NOMO-1 treated with dmso at 0.1 percent for 144 hours (cell line): ENCODE measurements at regions not wholly inside any gene's neighbourhood (a gene's known extent, or its start where the extent isn't known, plus 50 kb on each side); places are given as distances from the start of the nearest gene placed in this dataset.
"Not testable (repeated sequence)": the region's sequence is repeated elsewhere in the genome, so short reads cannot be mapped to it uniquely, and the experiment has no call there.

Source experiments
- DNase-seq: peaks from one replicate; lab custom pipeline; 2025; ENCODE audit not compliant: unreplicated experiment; lab: John Stamatoyannopoulos, UW

DNA sequence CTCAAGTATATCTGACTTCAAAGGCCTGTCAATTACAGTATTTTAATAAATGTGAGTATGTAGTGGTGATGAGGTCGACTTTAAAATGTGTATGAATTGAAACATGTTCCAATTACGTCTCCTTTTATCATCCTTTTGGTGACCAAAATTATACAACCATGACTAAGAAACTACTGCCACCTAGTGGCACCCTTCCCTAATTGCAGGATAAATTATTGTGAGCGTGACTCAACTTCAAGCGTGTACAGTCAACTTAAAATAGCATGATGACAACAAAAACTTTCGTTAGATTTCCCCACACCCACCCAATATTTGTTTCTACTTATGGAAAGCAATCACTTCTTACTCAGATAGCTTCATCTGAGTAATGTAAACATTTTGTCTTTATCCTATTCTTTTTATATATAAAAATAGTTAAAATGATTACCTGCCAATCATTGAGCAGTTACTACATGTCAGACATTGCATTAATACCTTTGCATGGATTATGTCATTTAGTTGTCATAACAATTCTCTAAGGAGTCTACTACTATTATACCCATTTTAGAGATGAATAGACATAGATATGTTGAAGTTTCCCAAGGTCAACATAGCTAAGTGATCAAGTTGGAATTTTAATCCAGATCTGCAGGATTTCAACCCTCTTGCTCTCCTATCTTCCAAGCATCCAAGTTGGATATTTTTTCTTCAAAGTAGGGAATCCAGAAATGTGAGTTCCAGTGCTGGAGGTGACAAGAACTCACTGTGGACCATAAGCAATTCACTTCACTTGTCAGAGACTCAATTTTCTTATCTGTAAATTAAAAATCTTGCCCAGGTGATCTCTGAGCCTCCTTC is 106.0 kb downstream of the MEX3B start:
- DNase-seq, result no peak

DNA sequence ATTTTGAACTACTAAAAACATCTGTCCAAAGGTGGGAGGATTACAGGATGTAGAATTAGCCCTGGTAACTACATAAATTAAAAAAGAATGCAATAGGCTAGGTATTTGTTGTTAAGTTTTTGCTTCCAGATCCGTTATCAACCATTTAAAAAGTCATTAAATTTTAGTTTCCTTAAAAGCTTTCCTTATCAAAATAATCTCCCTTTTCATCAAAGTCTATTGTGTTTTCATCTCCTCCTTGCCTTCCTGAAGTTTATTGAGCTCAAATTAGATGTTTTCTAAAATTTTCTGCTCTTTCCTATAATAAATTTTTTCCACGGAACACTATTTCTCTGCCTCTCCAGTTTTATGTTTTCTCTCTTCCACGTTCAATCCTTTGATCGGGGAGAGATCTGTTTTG is 108.6 kb downstream of the MEX3B start:
- no peak for DNase-seq

DNA sequence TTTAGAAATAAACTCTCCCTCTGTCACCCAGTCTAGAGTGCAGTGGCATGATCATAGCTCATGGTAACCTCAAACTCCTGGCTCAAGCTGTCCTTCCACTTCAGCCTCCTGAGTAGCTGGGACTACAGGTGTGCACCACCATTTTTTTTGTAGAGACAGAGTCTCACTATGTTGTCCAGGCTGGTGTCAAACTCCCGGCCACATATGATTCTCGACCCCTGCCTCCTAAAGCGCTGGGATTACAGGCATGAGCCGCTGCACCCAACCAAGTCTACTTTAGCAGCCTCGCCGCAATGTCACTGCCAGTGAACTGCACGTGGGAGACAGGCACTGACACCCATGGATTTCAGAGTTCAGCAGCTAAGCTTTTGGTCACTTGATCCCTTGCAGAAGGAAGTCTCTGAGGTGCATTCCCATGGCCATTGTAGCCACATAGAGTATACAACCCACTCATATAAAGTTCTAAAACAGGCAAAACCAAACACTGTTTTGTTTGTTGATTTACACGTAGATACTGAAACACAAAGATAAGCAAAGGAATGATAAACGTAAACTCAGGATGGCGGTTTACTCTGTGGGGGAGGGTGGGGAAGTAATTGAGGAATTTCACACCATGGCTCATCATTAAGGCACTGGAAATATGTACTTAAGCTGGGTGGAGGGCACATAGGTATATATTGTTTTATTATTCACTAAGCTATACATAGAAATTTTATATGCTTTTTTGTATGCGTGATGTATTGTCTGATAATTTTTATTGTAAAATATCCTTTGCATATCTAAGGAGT is 115.0 kb downstream of the MEX3B start:
- no peak for DNase-seq

DNA sequence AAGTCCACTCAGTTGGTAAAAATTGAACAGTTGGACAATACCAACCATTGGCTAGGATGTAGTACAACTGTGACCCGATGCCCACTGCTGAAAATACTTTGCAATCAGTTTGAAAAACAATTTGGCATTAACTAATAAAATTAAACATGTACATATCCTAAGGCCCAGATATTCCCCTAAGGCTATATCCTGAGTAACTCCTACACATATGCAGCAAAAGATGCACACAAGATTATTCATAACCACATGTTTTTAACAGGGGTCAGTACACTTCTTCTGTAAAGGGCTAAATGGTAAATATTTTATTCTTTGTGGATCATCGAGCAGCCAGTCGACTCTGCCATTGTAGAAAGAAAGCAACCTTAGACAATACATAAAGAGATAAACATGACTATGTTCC is 116.3 kb downstream of the MEX3B start:
- no peak for DNase-seq

DNA sequence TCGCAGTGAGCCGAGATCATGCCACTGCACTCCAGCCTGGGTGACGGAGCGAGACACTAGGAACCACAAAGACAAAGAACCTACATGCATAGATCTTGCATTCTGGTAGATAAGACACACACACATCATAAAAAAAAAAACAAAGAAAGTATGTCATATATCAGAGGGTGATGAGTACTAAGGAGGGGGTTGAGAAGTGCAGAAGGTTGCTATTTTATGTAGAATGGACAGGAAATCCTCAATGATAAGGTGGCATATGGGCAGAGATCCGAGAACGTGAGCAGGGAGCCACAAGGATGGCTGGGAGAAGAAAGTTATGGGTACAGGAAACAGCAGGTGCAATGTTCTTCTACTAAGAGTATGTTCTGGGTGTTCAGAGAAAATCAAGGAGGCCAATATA is 118.8 kb downstream of the MEX3B start:
- no peak for DNase-seq

DNA sequence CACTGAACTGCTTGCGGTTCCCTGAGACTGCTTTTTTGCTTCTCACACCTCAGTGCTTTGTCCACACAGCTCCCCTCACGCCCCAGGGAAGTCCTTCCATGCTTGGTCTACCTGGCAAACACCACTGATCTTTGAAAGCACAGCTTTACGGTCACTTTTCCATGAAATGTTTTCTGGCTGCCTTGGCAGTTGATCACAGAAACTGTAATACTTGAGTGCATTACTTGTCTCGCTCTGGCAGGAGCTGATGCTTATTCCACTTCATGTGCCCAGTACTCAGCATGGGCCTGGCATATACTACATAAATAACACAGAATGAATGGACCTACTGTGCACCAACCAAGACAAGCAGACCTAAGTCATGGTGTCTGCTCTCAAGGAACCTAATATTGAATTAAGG is 121.1 kb downstream of the MEX3B start:
- no peak for DNase-seq

DNA sequence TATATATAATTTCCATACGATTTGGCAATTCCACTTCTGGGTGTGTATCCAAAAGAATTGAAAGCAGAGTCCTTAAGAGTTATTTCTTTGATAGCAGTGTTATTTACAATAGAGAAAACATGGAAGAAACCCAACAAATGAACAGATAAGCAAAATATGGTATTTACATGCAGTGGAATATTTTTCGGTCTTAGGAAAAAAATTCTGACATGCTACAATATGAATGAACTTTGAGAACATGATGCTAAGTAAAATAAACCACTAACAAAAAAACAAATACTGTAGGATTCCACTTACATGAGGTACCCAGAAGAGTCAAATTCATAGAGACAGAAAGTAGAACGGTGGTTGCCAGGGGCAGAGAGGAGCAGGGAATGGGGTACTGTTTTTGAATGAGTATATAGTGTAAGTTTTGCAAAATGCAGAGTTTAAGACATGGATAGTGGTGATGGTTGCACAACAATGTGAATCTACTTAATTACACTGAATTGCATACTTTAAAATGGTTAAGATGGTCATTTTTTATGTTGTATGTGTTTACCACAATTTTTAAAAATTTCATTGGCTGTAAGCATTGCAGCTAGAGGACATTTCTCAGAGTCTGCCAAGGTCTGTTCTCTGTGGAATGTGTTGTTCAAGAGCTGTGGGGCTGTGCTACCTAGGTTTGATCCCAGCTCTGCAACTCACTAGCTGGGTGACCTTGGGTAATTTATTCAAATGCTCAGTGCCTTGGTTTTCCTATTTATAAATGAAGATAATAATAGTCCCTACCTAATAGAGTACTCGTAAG is 122.1 kb downstream of the MEX3B start:
- no peak for DNase-seq

DNA sequence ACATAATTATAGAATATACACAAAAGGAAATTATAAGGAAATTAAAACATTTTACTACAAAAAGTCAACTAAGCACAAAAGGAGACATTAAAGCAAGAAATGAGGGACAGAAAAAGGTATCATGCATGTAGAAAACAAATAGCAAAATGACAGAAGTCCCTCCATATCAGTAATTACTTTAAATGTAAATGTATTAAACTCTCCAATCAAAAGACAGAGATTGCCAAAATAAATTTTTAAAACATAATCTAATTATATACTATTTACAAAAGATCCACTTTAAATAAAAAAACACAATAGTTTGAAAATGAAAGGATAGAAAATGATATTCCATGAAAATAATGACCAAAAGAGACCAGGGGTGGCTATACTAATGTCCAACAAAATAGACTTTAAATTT is 123.7 kb downstream of the MEX3B start:
- DNase-seq, result no peak

DNA sequence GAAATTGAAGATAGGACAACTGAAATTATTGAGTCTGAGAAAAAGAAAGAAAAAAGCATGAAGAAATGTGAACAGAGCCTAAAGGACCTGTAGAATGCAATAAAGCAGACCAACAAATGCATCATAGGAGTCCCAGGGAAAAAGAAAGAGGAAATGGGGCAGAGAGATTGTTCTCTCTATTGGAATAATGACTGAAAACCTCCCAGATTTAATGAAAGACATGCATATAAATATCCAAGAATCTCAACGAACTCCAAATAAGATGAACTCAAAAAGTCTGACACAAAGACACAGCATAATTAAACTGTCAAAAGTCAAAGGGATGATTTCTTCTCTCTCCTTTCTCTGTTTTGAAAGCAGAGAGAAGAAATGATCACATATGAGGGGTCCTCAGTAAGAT is 124.7 kb downstream of the MEX3B start:
- DNase-seq, result no peak

DNA sequence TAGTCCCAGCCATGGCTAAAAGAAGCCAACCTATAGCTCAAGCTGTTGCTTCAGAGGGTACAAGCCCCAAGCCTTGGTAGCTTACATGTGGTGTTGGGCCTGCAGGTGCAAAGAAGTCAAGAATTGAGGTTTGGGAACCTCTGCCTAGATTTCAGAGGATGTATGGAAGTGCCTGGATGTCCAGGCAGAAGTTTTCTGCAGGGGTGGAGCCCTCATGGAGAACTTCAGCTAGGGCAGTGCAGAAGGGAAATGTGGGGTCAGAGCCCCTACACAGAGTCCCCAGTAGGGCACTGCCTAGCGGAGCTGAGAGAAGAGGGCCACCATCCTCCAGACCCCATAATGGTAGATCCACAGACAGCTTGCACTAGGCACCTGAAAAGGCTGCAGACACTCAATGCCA is 127.1 kb downstream of the MEX3B start:
- not testable (repeated sequence) for DNase-seq

DNA sequence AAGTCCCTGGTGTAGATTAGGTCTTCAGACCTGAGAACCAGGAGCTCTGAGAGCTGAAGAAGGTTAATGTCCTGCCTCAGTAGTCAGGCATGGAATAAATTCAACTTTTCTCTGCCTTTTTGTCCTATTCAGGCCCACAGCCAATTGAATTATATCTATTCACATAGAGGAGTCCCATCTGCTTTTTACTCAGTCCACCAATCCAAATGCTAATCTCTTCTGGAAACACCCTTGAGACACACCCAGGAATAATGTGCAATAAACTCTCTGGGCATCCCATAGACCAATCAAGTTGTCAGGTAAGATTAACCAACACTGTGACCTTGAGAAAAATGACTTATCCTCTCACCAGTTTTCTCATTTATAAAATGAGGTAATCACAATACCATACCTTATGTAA is 129.4 kb downstream of the MEX3B start:
- no peak for DNase-seq

DNA sequence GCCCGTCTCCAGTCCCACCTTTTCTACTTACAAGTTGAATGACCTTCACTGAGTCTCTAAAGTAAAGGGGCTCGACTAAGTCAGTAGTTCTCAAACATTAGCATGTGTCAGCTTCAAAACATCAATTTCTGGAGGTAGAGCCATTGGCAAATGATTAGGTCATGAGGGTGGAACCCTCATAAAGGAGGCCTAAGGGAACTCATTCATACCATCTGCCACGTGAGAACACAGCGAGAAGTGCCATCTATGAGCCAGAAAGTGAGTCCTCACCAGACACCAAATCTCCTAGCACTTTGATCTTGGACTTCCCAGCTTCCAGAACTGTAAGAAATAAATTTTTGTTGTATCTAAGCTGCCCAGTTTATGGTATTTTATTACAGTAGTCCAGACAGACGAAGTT is 129.8 kb downstream of the MEX3B start:
- no peak for DNase-seq

DNA sequence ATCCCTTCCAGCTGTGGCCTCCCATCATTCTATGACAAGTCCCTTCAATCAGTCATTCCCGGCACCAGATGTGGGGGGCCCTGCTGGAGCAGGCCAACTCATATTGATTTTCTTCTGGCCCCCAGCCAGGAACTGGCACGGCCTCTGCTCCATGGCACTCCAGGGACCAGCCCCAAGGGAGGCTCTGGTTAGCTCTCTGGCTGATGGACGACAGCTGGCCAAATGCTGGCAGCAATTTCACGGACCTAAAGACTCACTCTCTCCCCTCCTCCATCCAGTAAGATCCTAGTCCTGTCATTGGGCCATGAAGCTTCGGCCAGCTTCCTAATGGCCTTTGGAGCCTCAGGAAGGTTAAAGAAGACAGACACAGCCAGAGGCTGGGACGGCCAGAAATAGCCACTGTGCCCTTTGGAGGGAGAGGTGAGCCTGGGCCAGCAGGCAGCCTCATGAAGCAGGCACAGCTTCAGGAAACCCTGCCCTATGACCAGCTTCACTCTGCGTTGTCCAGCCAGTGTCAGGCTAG is 131.0 kb downstream of the MEX3B start:
- no peak for DNase-seq

DNA sequence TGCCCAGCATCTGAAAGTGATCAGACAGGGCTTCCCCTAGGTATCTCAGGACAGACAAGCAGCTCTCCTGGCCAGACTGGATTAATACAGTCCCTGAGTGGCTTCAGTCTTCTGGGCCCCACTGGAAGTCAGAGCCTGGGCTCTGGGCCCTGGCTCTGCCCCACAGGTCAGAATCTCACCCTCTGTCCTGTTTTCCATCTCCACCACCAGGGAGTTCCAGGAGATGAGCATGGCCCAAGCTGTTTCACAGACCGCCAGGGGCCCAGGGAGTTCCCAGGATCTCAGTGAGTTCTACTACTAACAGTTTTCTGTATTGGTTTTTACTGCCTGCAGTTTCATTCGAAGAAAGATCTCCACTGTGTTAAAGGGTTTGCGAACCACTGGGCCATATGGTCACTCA is 131.5 kb downstream of the MEX3B start:
- no peak for DNase-seq

DNA sequence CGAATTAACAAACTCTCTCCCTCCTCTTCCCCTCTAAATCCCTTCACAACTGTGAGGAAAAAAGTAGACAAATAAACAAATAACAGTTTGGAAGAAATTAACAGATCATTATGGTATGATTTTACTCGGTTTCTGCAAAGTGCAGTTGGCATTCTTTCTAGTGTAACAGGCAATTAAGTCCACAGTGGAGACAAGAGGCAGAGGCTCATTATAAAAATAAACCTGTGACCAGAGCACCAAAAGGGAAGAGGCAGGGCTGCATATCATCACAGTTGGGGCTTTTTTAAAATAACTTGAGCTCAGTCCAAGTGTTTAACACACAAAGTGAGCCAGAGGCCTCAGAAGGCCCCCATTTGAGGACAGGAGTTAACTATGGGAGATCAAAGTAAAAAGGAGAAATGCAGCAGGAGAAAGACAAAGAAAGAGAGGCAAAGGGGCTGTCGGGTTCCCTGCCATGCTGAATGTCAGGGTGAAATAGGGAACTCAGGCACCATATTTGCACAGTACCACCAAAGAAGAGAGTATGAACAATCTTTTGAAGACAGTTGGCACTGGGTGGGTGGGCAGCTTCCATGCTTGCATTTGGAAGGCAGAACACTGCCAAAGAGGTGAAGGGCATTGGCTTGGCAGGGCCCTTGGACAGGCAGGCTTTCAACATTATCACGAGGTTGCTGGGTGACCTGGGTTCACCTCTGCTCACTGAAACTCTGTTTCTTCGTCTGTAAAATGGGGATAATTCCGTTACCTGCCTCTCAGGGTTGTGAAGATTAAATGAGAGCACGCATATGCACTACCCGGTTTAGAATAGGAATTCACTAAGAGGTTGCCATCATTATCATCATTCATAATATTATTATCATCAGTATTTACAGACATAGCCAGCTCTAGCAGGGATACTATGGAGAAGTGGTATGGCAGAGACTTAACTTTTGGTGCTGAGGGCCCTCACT is 134.5 kb downstream of the MEX3B start:
- no peak for DNase-seq

DNA sequence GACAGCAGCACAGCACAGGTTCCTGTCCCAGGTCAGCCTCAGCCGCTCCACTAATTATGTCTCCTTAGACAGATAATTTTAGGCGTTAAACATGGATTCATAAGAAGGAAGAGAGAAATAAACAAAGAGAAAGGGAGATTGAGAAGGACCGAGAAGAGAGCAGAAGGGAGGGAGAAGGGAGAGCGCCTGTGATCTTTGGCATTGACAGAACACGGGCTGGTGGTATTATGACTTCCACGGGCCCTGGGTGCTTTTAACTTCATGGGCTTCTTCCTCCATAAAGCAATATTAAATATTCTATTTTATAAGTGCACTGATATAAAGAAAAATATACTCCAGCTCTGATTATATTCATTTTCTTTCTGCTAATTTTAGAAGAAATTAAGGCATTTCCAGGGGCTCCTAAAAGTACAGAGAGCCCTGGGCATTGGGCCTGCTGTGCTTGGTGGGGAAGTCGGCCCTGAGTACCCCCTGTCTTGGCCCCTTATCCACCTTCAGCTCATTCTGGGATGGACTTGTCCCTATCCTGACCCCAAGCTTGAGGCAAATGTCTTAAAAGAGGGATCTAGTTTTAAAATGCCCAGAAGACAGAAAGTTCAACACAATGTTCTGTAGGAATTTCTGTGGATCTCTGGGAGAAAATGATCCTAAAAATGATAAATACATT is 135.3 kb downstream of the MEX3B start:
- no peak for DNase-seq

DNA sequence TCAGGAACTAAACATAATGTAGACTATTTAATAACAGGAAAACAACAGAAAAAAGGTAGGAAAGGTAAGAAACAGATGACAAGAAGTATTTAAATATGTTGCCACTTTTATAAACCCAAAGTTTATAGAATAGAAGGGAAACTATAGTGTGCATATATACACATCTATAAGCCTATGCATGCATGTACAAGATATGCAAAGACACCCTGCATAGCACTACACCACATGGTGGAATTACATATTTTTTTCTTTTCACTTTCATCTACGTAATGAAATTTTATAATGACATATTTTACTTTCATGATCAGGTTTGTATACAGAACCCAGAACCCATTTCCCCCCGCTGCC is 136.8 kb downstream of the MEX3B start:
- no peak for DNase-seq

DNA sequence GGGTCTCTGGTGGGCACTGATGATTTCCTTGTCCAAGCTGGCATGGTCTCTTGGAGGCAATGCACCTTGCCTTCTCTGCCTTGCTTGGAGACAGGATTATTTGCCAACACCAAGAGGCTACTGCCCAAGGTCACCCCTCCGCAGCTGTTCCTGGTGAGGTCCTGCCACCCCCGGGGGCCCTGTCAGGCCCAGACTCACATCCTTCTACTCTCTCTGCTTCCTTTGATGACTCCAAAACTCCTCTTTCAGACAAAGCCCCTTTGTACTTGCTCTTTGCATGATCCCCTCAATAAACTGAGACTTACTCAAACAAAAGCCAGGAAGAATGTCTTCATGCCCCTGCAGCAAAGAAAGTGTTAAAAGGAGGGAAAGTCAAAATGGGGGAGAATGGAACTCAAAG is 137.7 kb downstream of the MEX3B start:
- DNase-seq, result no peak

DNA sequence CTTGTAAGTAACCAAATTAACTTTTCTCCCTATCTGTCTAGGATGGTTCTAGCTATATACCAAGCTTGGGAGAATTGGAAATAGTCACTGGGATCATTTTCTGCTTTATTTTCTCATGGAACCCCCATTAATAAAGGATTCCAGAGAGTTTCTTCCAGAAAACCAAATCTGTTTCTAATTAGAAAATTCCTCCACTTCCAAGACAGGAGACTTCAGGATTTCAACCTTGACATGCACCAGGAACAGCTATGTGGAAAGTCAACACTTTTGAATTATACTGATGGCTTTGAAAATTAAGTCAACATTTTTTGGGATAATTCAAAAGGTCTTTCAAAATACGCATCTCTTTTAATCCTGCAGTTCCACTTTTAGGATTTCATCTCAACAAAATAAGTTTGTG is 138.3 kb downstream of the MEX3B start:
- DNase-seq, result no peak

DNA sequence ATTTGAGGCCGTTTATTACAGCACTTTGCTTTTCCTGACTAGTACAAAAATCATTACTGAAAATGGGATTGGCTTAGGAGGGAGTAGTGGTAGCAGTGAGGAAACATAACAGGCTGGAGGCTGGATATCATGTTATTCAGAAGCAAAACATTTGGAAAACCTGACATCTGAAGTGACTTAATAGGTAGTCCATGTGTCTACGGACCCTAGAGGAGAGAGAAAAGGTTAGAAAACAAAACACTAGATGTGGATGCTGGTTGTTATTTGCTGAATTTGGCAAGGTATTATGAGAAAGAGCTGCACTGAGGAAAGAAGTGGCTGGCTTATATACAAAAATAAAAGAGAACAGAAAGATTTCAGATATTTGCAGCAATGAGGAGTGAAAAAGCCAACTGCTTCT is 139.9 kb downstream of the MEX3B start:
- DNase-seq, result no peak
